ENCODE measurements at regions not wholly inside any gene's neighbourhood (a gene's known extent, or its start where the extent isn't known, plus 50 kb on each side); places are given as distances from the start of the nearest gene placed in this dataset.

GRCh38 chr16:54487933-54488332, 201.3 kb upstream of the IRX3 start:
- no peaks in the 10 kb centered on the region for H3K4me1 ChIP-seq (ENCODE audit: insufficient read depth)
- no peaks in the 10 kb centered on the region for H3K27me3 ChIP-seq (ENCODE audit: insufficient read depth)
- H3K4me3 Mint-ChIP-seq, result no peak overlapping the region
- ATAC-seq, result no peak
- H3K36me3 ChIP-seq (ENCODE audit: insufficient read depth), result no peaks in the 10 kb centered on the region
- no peak overlapping the region for H3K4me3 ChIP-seq
- H2AFZ ChIP-seq, result no peak overlapping the region
- TF ChIP-seq ZNF331 (CRISPR knock-in tag; IDR thresholded peaks at IDR 0.05; ENCODE audit: low read depth), result no peak
- no peak for TF ChIP-seq ZNF462 (CRISPR knock-in tag; IDR thresholded peaks at IDR 0.05)
- TF ChIP-seq POLR2AphosphoS5 (IDR thresholded peaks at IDR 0.05; ENCODE audit: low read depth), result no peak
- no peak for TF ChIP-seq REST (IDR thresholded peaks at IDR 0.05; ENCODE audit: unreplicated experiment)
- no peak for TF ChIP-seq CREB1 (CRISPR knock-in tag; IDR thresholded peaks at IDR 0.05; ENCODE audit: low read depth)
- TF ChIP-seq NANOG (IDR thresholded peaks at IDR 0.05; ENCODE audit: borderline replicate concordance), result no peak
- TF ChIP-seq ETS1 (IDR thresholded peaks at IDR 0.05), result no peak
- no peak for TF ChIP-seq EZH2 (IDR thresholded peaks at IDR 0.05; ENCODE audit: low read depth, unreplicated experiment)
- TF ChIP-seq EZH2phosphoT487 (IDR thresholded peaks at IDR 0.05; ENCODE audit: unreplicated experiment), result no peak
- TF ChIP-seq CTCF (conservative IDR thresholded peaks at IDR 0.05; ENCODE audit: low read depth in 2 of 2), result no peak
- H3K9me3 Mint-ChIP-seq, result no peaks in the 10 kb centered on the region
- no peaks in the 10 kb centered on the region for H4K20me1 ChIP-seq (replicated peaks; ENCODE audit: insufficient read depth)
- peaks cover 5% of the 10 kb centered on the region for H3K27me3 Mint-ChIP-seq (ENCODE audit: insufficient read depth, low read depth, poor library complexity)
- H3K36me3 Mint-ChIP-seq (ENCODE audit: low read depth), result no peaks in the 10 kb centered on the region
- H3K4me1 Mint-ChIP-seq, result no peaks in the 10 kb centered on the region
- 0 out of 2 replicates have a peak, but pooled peaks cover 7% of the 10 kb centered on the region for H3K9me2 ChIP-seq (ENCODE audit: insufficient read depth)
- no peak overlapping the region for H3K27ac Mint-ChIP-seq
- no peak for DNase-seq (ENCODE audit: low spot score)
- no peaks in the 10 kb centered on the region for H3K79me2 ChIP-seq (replicated peaks; ENCODE audit: insufficient read depth)
- H3K4me2 ChIP-seq, result no peak overlapping the region
- no peak overlapping the region for H3K27ac ChIP-seq (ENCODE audit: low read depth)
- H3F3A ChIP-seq (replicated peaks; ENCODE audit: low read depth), result no peaks in the 10 kb centered on the region
